ENCODE measurements at regions not wholly inside any gene's neighbourhood (a gene's known extent, or its start where the extent isn't known, plus 50 kb on each side); places are given as distances from the start of the nearest gene placed in this dataset.
"Not testable (repeated sequence)": the region's sequence is repeated elsewhere in the genome, so short reads cannot be mapped to it uniquely, and the experiment has no call there.

DNA sequence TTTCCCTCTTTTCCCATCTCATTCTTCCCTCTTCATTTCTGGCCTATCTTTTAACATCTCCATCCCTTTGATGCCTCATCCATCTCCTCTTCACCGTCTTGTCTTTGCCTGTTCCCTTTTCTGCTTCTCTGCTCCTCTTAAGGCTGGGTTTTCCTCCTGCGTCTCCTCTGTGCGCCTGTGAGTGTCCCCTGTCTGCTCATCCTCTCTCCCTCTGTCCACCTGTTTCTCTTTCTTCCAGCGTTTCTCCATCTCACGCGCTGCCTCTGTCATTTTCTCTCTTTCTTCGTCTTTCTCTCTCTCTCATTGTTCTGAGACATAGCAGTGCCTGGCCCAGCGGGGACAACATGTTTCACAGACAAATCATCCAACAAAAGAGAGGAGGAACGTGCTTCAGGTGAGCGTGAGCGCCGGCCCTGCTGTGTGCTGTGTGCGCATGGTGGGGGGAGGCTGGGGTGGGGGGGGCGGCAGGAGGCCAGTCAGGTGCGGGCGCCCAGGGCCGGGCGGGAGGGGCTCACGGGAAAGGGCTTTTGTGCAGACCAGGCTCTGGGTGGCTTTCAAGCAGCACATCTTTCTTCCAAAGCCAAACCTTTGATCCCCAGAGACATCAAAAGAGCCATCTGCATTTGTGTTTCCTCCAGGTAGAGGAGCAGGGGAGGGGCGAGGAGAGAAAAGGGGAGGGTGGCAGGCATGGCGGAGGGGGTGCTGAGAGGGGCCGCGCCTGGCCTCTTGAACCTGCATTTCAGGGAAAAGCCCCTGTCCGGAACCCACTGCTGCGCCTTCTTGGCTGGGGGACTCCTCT lies 121.3 kb downstream of the VEGFA start:
- DNase-seq (ENCODE audit: low read depth in 1 of 2, low spot score in 1 of 2): no peak

DNA sequence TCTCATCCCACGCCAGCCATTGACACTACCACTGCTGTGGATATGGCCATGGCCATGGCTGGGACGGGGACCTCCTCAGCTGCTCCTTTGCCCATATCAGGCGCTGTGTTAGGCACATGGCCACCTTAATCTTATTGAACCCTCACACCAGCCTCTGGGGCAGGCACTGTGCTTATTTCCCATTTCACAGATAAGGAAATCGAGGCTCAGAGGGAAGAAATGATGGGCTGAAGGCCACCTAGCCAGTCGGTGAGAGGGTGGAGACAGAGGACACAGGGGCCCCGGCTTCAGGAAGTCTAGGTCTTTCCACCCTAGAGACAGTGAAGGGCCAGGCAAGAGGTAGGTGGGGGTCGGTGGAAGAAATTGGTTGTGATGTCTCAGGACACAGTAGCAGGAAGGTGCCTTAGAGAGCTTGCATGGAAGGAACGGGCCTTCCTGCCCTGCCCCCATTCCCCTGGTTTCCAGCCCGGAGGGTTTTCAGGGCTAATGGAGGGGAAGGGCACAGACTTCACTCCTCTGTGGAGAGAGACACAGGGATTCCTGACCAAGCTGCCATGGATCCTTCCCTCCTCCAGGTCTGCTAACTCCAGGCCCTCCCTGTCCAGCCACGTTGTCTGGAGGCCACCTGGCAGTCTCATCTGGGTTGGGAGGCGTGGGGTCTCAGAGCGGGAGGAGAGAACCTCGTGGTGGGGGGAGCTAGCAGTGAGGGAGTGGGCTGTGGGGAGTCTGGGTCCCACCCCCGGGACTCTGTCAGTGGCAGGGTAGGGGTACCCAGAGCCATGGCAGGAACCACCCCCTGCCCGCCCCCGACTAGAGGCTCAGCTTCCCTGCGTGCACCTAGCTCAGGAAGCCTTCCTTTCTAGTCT lies 120.4 kb downstream of the VEGFA start:
- no peak for DNase-seq (ENCODE audit: low read depth in 1 of 2, low spot score in 1 of 2)

DNA sequence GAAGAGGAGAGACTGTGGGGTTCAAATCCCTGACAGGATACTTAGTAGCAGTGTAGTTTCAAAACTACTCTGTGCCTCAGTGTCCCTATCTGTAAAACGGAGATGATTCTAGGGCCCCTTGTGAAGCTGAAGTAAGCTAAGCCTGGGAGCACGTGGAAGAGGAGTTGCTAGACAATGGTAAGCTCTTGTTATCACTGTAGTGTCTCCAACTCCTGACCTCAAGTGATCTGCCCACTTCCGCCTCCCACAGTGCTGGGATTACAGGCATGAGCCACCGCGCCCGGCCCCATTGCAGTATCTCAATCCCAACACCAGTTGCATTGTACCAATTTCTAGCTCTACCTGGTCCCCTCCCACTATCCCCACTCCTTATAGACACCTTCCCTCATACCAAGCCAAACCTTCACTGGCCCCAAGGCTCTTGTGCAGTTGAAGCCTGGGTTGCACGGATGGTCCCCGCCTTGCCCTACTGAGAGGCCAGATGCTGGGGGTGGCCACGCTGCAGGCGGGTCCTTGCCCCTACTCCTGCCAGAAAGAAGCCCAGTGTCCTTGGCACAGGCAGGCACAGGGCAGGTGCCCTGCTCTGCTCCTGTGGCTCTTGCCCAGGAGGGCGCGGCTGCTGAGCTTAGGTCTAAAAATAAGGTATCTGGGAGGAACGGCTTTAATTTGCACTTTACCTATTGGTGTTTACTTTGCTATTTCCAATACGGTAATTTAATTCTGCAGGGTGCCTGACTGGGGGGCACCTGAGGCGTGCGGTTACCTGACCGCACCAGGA lies 118.1 kb downstream of the VEGFA start:
- no peak for DNase-seq (ENCODE audit: low read depth in 1 of 2, low spot score in 1 of 2)

DNA sequence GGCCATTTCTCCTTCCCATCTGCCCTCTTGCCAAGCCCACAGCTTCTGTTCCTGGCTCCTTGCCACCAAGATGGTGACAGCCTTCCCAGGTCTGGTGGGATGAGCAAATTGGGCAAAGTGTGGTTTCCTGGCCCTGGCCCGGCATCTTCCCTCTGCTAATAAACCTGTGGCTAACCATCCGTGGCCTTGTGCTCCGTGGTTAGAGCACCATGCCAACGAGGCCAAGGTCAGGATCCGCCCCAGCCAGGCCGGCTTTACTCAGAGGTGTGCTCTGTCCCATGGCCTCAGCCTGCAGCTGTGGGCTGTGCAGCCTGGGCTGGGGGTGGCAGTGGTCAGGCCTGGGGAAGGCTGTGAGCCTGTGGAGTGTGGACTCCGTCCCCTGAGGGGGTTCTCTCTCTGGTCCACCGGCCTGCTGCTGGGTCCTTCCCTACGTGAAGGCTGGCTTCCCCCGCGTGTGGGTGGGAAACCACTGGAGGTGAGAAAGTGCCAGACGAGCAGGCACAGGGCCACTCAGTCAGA lies 117.4 kb downstream of the VEGFA start:
- DNase-seq (ENCODE audit: low read depth in 1 of 2, low spot score in 1 of 2): no peak

DNA sequence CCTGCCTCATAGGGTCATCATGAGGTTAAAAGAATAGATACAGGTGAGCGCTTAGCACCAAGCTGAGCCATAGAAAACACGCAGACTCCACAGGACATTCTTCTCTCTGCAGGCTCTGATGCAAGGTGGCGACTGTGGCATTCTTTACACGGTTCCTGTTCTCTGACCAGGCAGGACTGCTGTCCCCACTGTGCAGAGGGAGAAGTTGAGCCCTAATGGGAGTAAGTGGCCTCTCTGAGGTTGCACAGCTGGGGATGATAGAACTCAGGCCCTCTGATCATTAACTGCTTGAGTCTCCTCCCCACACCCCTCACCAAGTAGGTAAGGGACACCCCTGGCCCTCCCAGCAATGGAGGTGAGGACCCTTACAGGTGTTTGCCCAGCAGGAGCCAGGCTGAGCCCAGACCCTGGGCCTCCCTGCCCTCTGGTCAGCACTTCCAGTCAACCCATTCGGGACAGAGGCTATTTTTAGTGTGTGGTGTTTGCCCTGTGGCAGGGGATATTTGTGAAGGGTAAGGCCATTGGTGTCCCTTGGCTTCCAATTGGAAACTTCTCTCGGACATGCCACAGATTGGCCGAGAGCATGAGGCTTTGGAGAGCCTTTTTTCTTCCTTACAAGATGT lies 116.8 kb downstream of the VEGFA start:
- DNase-seq (ENCODE audit: low read depth in 1 of 2, low spot score in 1 of 2): no peak

DNA sequence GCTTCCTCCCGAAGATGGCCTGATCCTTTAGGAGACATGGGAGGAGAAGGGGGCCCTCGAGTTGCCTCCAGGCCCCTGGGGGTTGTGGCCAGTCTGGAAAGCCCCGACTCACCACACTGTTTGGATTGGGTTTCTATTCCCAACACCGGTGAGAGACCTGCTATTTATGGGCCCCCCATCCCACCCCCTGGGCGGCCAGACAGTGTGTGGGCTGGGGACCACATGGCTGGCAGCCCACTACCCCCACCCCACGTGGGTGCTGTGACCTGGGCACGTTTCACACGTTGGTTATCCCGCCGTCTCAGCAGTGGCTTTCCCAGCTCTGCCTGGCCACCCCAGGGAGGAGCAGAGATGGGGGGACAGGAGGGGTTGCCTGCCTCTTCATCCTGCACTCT lies 116.1 kb downstream of the VEGFA start:
- DNase-seq (ENCODE audit: low read depth in 1 of 2, low spot score in 1 of 2): no peak

DNA sequence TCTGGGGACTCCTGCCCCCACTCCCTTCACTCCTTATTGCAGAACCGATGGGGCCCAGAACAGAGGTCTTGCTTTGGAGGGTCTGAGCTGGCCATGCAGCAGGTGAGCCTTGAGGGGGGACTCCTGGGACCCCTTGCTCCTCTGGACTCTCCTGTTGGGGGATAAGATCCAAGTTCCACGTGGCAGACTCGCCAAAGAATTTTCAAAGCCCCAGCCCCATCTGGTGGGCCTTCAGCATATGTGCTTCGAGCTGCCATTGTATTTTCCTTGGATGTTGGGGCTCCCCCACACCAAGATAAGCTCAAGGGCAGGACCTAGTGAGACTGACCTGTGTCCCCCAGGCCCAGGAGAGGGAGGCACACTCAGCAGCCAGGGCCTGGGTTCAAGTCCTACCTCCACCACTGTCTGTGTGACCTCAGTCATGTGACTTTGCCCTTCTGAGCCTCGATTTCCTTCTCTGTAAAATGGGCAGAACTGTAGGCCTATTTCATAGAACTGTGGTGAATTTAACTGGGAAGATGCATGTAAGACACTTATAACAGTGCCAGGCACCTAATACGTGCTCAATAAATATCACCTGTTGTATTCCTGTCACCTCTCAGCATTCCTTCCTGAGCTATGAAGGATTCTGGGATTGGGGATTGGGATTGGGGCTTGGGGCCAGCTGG lies 115.5 kb downstream of the VEGFA start:
- DNase-seq (ENCODE audit: low read depth in 1 of 2, low spot score in 1 of 2): no peak

DNA sequence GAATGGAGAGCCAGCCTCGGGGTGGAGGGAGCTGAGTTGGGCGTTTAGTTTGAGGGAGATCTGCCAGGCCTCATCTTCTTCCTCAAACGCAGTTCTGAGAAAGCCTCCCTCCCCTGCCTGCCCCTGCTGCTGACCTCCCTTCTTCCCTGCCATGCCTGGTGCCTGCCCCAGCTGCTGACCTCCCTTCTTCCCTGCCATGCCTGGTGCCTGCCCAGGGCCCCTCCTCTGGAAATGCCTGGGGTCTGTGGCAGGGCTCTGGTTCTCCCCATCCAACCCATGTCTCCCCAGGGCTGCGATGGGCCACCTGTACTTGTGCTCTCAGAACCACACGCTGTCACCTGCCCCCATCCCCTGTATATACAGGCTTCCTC lies 114.6 kb downstream of the VEGFA start:
- DNase-seq (ENCODE audit: low read depth in 1 of 2, low spot score in 1 of 2): no peak

DNA sequence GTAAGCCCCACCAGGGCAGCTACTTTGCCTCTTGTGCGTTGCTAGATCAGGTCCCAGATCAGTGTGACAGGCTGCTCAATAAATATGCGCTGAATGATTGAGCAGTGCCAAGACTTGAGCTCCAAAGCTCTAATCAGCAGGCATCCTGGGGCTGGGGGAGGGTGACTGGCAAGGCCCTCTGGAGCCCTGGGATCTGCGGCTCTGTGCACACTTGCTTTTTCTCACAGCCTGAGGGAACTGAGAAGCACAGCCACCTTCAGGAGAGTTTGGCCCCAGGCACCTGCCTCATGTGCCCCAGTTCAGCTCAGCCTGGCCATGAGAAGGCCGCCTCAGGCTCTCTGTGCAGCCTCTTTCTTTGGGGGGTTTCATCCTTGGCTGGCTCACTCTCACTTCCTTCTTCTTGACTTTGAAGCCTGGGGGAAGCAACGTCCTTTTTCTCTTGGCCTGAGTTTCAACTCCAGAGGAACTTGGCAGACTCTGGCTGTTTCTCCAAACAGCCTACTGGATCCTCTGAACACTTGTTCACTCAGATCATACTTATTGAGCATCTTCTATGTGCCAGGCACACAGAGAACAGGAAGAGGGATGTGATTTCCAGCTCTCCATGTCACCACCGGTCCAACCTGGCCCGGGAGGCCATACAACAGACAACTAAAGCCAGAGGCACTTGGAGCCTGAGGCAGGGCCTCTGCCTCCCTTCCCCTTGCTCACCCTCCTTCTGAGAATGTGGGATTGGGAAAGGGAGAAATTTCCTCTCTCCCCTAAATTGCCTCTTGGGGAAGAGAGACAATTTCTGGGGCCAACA lies 114.0 kb downstream of the VEGFA start:
- no peak for DNase-seq (ENCODE audit: low read depth in 1 of 2, low spot score in 1 of 2)

DNA sequence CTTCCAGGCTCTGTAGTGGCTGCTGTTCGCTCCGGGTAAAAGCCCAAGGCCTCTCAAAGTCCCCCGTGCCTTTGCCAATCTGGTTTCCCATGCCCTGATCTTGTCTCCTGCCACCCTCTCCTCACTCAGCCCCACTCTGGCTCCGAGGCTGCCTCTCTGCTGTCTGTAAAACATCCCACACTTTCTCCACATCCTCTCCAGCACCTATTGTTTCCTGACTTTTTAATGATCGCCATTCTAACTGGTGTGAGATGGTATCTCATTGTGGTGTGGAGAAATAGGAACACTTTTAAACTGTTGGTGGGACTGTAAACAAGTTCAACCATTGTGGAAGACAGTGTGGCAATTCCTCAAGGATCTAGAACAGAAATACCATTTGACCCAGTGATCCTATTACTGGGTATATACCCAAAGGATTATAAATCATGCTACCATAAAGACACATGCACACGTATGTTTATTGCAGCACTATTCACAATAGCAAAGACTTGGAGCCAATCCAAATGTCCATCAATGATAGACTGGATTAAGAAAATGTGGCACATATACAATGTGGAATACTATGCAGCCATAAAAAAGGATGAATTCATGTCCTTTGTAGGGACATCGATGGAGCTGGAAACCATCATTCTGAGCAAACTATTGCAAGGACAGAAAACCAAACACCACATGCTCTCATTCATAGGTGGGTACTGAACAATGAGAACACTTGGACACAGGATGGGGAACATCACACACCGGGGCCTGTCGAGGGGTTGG lies 112.9 kb downstream of the VEGFA start:
- not testable (repeated sequence) for DNase-seq (ENCODE audit: low read depth in 1 of 2, low spot score in 1 of 2)

DNA sequence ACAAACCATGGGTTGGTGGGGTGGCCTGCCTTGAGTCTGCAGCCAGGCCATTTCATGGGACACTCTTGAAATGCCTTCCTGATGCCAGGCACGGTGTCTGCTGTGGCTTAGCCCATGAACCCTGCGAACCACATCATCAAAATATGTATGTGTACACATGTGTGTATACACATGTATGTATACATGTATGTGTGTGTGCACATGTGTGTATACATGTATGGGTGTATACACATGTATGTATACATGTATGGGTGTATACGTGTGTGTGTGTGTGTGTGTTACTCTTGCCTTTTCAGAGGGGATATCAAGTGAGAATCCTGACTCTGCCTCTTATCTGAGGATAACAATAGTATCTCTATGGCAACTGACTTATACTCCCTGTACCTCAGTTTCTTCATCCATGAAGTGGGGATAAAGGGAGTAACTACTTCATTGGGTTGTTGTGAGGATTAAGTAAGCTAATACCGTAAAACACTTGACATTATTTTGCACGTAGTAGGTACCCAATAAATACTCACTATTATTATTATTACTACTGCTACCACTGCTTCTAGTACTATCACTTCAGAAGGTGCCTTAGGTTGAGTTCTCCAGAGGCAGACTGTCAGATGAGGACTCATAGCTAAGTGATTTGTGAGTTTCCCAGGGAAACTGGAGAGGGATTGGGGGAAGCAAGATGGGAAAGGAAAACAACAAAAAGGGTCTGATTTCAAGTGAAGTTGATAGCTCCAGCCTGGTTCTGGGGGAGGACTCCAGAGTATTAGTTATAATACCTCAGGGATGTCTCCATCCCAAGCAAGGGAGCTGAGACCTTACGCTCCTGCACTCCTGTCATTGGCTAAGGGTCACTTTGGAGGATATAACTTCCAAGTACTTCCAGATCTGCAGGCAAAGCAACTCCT lies 110.5 kb downstream of the VEGFA start:
- DNase-seq (ENCODE audit: low read depth in 1 of 2, low spot score in 1 of 2): no peak

DNA sequence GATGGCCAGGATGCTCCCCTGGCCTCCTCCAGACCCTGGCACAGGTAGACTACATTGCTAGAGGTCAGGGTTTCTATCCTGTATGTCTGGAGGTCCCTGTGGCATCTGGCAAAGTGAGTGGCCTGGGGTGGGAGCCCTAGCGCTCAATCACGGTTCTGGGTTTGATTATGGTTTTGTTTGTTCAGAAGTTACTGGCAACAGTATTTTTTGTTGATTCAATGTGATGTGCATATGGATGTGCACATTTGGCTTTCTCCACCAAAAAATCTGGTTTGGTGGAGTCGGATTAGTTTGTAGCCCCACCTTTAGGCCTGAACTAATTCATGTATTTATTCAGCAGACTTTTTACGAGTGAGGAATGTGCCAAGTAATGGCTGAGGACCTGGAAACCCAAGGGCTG lies 109.7 kb downstream of the VEGFA start:
- DNase-seq (ENCODE audit: low read depth in 1 of 2, low spot score in 1 of 2): no peak

DNA sequence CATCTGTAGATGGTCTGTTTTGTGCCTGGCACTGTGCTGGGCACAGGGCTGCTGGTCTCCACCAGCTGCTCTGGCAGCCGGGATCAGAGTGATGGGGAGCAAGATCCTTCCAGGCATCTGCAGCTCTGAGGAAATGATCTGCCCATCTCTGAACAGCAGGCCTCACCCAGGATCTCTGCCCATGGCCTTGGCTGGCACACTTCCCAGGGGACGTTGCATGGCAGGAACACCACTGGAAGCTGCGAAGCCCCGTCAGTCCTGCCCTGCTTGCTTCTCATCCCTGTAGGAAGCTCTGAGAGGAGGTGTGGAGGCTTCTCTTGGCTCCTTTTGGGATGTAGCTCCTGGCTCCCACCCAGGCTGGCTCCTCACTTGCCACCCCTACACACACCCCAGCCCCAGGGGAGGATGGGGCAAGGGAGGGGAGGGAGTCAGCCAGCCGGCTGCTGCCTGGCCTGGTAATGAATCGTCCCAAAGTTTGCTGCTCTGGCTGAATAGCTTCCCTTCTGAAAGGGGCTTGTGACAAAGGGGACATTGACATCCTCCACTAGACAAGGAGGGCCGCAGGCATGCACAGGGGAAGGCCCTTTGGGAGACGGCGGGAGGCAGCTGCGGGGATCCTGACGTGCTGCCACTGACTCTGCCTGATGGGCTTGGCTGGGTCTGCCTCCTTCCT lies 108.9 kb downstream of the VEGFA start:
- DNase-seq (ENCODE audit: low read depth in 1 of 2, low spot score in 1 of 2): no peak

DNA sequence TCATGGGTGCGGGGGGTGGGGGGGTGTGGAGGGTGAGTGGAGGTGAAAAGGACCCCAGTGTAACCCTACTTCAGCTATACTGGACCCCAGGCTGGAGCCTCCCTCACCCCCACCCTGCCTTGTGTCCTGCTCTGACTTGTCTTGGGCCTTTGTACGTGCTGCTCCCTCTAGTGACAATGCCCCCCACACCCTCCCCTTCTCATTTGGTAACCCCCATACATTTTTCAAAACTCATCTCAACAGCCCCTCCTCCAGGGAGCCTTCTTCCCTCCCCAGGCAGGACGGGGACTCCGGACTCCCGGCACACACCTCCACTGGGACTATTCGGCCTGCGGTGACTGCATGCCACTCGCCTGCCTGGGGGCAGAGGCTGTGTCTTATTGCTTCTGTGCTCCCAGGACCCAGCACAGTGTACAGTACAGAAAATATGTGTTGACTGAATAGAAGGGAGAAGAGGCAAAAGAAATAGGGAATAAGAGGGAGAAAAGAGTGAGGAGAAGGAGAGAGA lies 108.2 kb downstream of the VEGFA start:
- no peak for DNase-seq (ENCODE audit: low read depth in 1 of 2, low spot score in 1 of 2)

DNA sequence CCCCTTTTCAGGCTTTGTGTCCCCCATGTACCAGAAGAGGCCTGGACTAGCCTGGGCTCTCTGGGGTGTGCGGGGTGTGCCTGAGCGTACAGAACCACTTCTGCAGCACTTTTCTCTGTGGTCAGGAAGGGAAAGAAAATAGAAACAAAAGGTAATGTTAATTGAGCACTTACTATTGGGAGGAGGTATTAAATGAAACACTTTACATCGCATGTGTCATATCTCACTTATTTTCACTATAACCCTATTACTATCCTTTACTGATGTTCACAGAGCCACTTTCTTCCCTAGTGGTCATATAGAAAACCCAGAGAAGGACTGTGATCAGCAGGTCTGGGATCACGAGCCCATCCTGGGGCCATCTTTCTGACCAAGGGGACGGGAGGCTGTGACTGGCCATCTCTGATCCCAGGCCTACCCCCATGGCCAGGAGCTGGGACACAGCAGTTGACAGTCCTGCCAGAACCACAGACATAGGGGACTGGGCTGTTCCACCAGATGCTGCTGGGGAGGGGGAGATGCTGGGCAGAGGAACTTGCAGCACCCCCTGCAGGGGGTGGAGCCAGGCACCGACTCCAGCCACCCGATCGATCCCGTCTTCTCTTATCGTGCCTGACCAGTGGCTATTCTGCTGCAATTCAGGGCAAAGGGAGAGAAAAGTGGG lies 107.6 kb downstream of the VEGFA start:
- no peak for DNase-seq (ENCODE audit: low read depth in 1 of 2, low spot score in 1 of 2)

DNA sequence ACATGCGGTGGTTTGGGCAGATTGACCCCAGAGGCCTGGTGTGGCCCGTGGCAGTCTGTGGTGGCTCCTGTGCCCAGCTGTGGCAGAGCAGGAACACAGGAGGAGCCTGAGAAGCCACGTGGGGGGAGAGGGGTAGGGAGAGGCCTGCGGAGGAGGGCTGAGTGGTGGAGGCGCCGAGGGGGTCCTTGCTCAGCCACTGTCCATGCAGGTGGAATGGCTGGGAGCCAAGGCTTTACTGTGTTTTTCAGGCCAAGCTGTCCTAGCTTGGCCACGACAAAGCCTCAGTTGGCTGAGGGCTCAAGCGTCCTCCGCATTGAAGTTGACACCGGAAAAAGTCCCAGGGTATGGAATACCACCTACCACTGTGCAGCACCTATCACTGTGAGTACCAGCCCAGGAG lies 107.0 kb downstream of the VEGFA start:
- no peak for DNase-seq (ENCODE audit: low read depth in 1 of 2, low spot score in 1 of 2)

DNA sequence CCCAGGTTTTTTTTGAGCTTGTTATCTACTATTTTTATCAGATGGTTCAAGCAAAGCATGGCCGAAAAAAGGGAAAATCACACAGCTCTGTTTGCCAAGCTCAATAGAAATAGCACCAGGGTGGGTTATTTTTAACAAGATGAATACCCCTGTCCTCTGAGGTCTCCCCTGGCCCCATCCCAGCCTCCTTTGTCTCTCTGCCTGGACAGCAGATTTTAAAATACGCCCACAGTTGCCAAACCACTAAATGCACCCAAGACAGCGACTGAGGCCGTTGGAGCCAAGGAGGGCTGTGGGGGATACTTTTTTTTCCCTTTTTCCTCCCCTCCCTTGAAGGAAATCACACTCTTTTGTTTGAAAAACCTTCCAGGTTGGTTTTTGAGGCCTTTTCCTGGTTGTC lies 106.6 kb downstream of the VEGFA start:
- no peak for DNase-seq (ENCODE audit: low read depth in 1 of 2, low spot score in 1 of 2)
